HUES48 (cell line): ENCODE measurements at regions not wholly inside any gene's neighbourhood (a gene's known extent, or its start where the extent isn't known, plus 50 kb on each side); places are given as distances from the start of the nearest gene placed in this dataset.

ENCODE experiments used
- H3K27ac ChIP-seq: one replicate; pipeline ENCODE4 v1.7.0; 2013; ENCODE audit warnings: low read depth, low read length, inconsistent platforms
- H3K27me3 ChIP-seq: 2 replicates; pipeline ENCODE4 v1.6.1; 2013; ENCODE audit warnings: mild to moderate bottlenecking, low read length; ENCODE audit not compliant: control insufficient read depth, insufficient read depth
- H3K36me3 ChIP-seq: 2 replicates; pipeline ENCODE4 v1.6.1; 2013; ENCODE audit warnings: low read length; ENCODE audit not compliant: control insufficient read depth, insufficient read depth
- H3K4me1 ChIP-seq: 2 replicates; pipeline ENCODE4 v1.6.1; 2013; ENCODE audit warnings: mild to moderate bottlenecking, low read length; ENCODE audit not compliant: control insufficient read depth, insufficient read depth
- H3K4me3 ChIP-seq: 2 replicates; pipeline ENCODE4 v1.5.1; 2013; ENCODE audit warnings: mild to moderate bottlenecking, low read depth, low read length
- H3K9ac ChIP-seq: 2 replicates; pipeline ENCODE4 v1.6.1; 2013; ENCODE audit warnings: mild to moderate bottlenecking, low read depth, low read length, moderate library complexity
- H3K9me3 ChIP-seq: 2 replicates; pipeline ENCODE4 v1.6.1; 2013; ENCODE audit warnings: low read length; ENCODE audit not compliant: control insufficient read depth, insufficient read depth

- H3K27ac ChIP-seq: no peak overlapping the region
Measured at GRCh38 chr5:5772202-5772601, 349.7 kb downstream of the ICE1 start.

GRCh38 chr5:5770825-5771224 is 348.3 kb downstream of the ICE1 start:
- Histone ChIP-seq H3K27ac (no peak overlapping the region), H3K4me1 (no peaks in the 10 kb centered on the region), H3K27me3 (no peaks in the 10 kb centered on the region), H3K9ac (no peak overlapping the region), H3K9me3 (no peaks in the 10 kb centered on the region; the same call in 1 of the 2 replicates), H3K4me3 (no peak overlapping the region), H3K36me3 (no peaks in the 10 kb centered on the region)

More at GRCh38 chr5:5772202-5772601, 349.7 kb downstream of the ICE1 start:
- Histone ChIP-seq H3K36me3 (no peaks in the 10 kb centered on the region), H3K27me3 (no peaks in the 10 kb centered on the region), H3K4me3 (no peak overlapping the region), H3K4me1 (no peaks in the 10 kb centered on the region), H3K9ac (no peak overlapping the region), H3K9me3 (no peaks in the 10 kb centered on the region; the same call in 1 of the 2 replicates)

GRCh38 chr5:5767286-5767928 is 344.9 kb downstream of the ICE1 start:
- no peaks in the 10 kb centered on the region for H3K27me3 ChIP-seq

GRCh38 chr5:5765066-5765850 is 342.8 kb downstream of the ICE1 start:
- no peaks in the 10 kb centered on the region for H3K4me1 ChIP-seq

More at GRCh38 chr5:5767286-5767928, 344.9 kb downstream of the ICE1 start:
- Histone ChIP-seq H3K9me3 (no peaks in the 10 kb centered on the region), H3K4me1 (no peaks in the 10 kb centered on the region), H3K27ac (no peak overlapping the region), H3K36me3 (no peaks in the 10 kb centered on the region), H3K4me3 (no peak overlapping the region), H3K9ac (no peak overlapping the region)

GRCh38 chr5:5764246-5764645 is 341.8 kb downstream of the ICE1 start:
- Histone ChIP-seq H3K27ac (no peak overlapping the region), H3K4me3 (no peak overlapping the region), H3K4me1 (no peaks in the 10 kb centered on the region), H3K9ac (no peak overlapping the region), H3K27me3 (no peaks in the 10 kb centered on the region), H3K9me3 (no peaks in the 10 kb centered on the region), H3K36me3 (no peaks in the 10 kb centered on the region)

More at GRCh38 chr5:5765066-5765850, 342.8 kb downstream of the ICE1 start:
- no peaks in the 10 kb centered on the region for H3K9me3 ChIP-seq
- H3K27me3 ChIP-seq: no peaks in the 10 kb centered on the region
- no peak overlapping the region for H3K27ac ChIP-seq
- H3K36me3 ChIP-seq: no peaks in the 10 kb centered on the region
- H3K4me3 ChIP-seq: no peak overlapping the region
- H3K9ac ChIP-seq: no peak overlapping the region

GRCh38 chr5:5756762-5757161 is 334.3 kb downstream of the ICE1 start:
- H3K9me3 ChIP-seq: no peaks in the 10 kb centered on the region
- H3K27ac ChIP-seq: no peak overlapping the region
- no peaks in the 10 kb centered on the region for H3K27me3 ChIP-seq
- no peaks in the 10 kb centered on the region for H3K36me3 ChIP-seq
- H3K9ac ChIP-seq: no peak overlapping the region
- H3K4me1 ChIP-seq: no peaks in the 10 kb centered on the region
- no peak overlapping the region for H3K4me3 ChIP-seq

GRCh38 chr5:5755888-5756287 is 333.4 kb downstream of the ICE1 start:
- Histone ChIP-seq H3K27ac (no peak overlapping the region), H3K9ac (no peak overlapping the region), H3K27me3 (no peaks in the 10 kb centered on the region), H3K9me3 (no peaks in the 10 kb centered on the region), H3K4me3 (no peak overlapping the region), H3K36me3 (no peaks in the 10 kb centered on the region), H3K4me1 (no peaks in the 10 kb centered on the region)

GRCh38 chr5:5752844-5753243 is 330.4 kb downstream of the ICE1 start:
- Histone ChIP-seq H3K27me3 (no peaks in the 10 kb centered on the region), H3K36me3 (no peaks in the 10 kb centered on the region), H3K27ac (no peak overlapping the region), H3K9ac (no peak overlapping the region), H3K4me3 (no peak overlapping the region), H3K4me1 (no peaks in the 10 kb centered on the region), H3K9me3 (no peaks in the 10 kb centered on the region)

GRCh38 chr5:5751987-5752386 is 329.5 kb downstream of the ICE1 start:
- no peaks in the 10 kb centered on the region for H3K9me3 ChIP-seq
- no peak overlapping the region for H3K4me3 ChIP-seq
- H3K27ac ChIP-seq: no peak overlapping the region
- H3K4me1 ChIP-seq: no peaks in the 10 kb centered on the region
- no peaks in the 10 kb centered on the region for H3K27me3 ChIP-seq
- no peak overlapping the region for H3K9ac ChIP-seq
- H3K36me3 ChIP-seq: no peaks in the 10 kb centered on the region

GRCh38 chr5:5751498-5751897 is 329.0 kb downstream of the ICE1 start:
- Histone ChIP-seq H3K4me3 (no peak overlapping the region), H3K4me1 (no peaks in the 10 kb centered on the region), H3K9me3 (no peaks in the 10 kb centered on the region), H3K36me3 (no peaks in the 10 kb centered on the region), H3K27ac (no peak overlapping the region), H3K9ac (no peak overlapping the region), H3K27me3 (no peaks in the 10 kb centered on the region)

GRCh38 chr5:5741418-5741817 is 318.9 kb downstream of the ICE1 start:
- H3K27ac ChIP-seq: no peak overlapping the region
- no peaks in the 10 kb centered on the region for H3K4me1 ChIP-seq
- H3K36me3 ChIP-seq: no peaks in the 10 kb centered on the region
- peaks cover 23% of the 10 kb centered on the region for H3K9me3 ChIP-seq
- no peaks in the 10 kb centered on the region for H3K27me3 ChIP-seq
- H3K4me3 ChIP-seq: no peak overlapping the region
- H3K9ac ChIP-seq: no peak overlapping the region
